Stimulated activated naive CD4-positive, alpha-beta T cell (primary cell): ENCODE measurements at regions not wholly inside any gene's neighbourhood (a gene's known extent, or its start where the extent isn't known, plus 50 kb on each side); places are given as distances from the start of the nearest gene placed in this dataset.
"Not testable (repeated sequence)": the region's sequence is repeated elsewhere in the genome, so short reads cannot be mapped to it uniquely, and the experiment has no call there.

Source experiments
- DNase-seq, 6 experiments: peaks; one replicate each; lab custom pipeline; 2025; lab: John Stamatoyannopoulos, UW

- no peak for DNase-seq
These were observed 64.1 kb upstream of the USP15 start for GRCh38 chr12:62196146-62196545.

GRCh38 chr12:62202861-62203260, 57.3 kb upstream of the USP15 start:
- DNase-seq, result not testable (repeated sequence)

- DNase-seq, result no peak
These were observed 54.9 kb upstream of the USP15 start for GRCh38 chr12:62205346-62205745.

- no peak for DNase-seq
These were observed 53.0 kb upstream of the USP15 start for GRCh38 chr12:62207248-62207647.
